ENCODE measurements at regions not wholly inside any gene's neighbourhood (a gene's known extent, or its start where the extent isn't known, plus 50 kb on each side); places are given as distances from the start of the nearest gene placed in this dataset.
A peak's percentile ranks its signal among the peaks of the same experiment; 100 is the strongest.

GRCh38 chr5:174818430-174818829 is 94.0 kb downstream of the MSX2 start:
- H3K4me3 Mint-ChIP-seq (ENCODE audit: unreplicated experiment): no peak overlapping the region
- TF ChIP-seq CTCF (IDR thresholded peaks at IDR 0.05; ENCODE audit: insufficient read depth in 1 of 2, low read depth in 1 of 2, low read length in 1 of 2, severe bottlenecking in 1 of 2, unreplicated experiment in 1 of 2): no peak
- no peaks in the 10 kb centered on the region for H3K4me1 Mint-ChIP-seq (ENCODE audit: low read depth, unreplicated experiment)
- H3K9me3 Mint-ChIP-seq (ENCODE audit: unreplicated experiment): peaks cover 33% of the 10 kb centered on the region
- ChIA-PET POLR2A (no interaction called here), CTCF (no interaction called here)
- Histone ChIP-seq H3K4me1 (no peaks in the 10 kb centered on the region), H3K36me3 (ENCODE audit: control insufficient read depth, insufficient read depth, low read length) (no peaks in the 10 kb centered on the region), H3K27me3 (replicated peaks; ENCODE audit: control insufficient read depth, insufficient read depth, low read length) (no peaks in the 10 kb centered on the region), H3K9me3 (no peaks in the 10 kb centered on the region), H3K4me3 (ENCODE audit: low read depth, low read length) (no peak overlapping the region)
- intact Hi-C loops (cut with micrococcal nuclease; ENCODE audit: unreplicated experiment): no loop called here
- no peaks in the 10 kb centered on the region for H3K36me3 Mint-ChIP-seq (ENCODE audit: insufficient read depth, unreplicated experiment)
- peaks cover 18% of the 10 kb centered on the region for H3K27me3 Mint-ChIP-seq (ENCODE audit: insufficient read depth, unreplicated experiment)
- no peak overlapping the region for H3K27ac Mint-ChIP-seq (ENCODE audit: unreplicated experiment)
- BruUV-seq (replicated peaks): no TSS peak
- no peak for DNase-seq

GRCh38 chr5:174817610-174818009 is 93.2 kb downstream of the MSX2 start:
- Mint-ChIP-seq H3K27ac (ENCODE audit: unreplicated experiment) (no peak overlapping the region), H3K27me3 (ENCODE audit: insufficient read depth, unreplicated experiment) (peaks cover 17% of the 10 kb centered on the region), H3K4me1 (ENCODE audit: low read depth, unreplicated experiment) (no peaks in the 10 kb centered on the region), H3K36me3 (ENCODE audit: insufficient read depth, unreplicated experiment) (no peaks in the 10 kb centered on the region), H3K9me3 (ENCODE audit: unreplicated experiment) (peaks cover 25% of the 10 kb centered on the region), H3K4me3 (ENCODE audit: unreplicated experiment) (no peak overlapping the region)
- no TSS peak for BruUV-seq (replicated peaks)
- intact Hi-C loops (cut with micrococcal nuclease; ENCODE audit: unreplicated experiment): no loop called here
- Histone ChIP-seq H3K4me1 (no peaks in the 10 kb centered on the region), H3K27me3 (replicated peaks; ENCODE audit: control insufficient read depth, insufficient read depth, low read length) (no peaks in the 10 kb centered on the region), H3K9me3 (no peaks in the 10 kb centered on the region), H3K4me3 (ENCODE audit: low read depth, low read length) (no peak overlapping the region), H3K36me3 (ENCODE audit: control insufficient read depth, insufficient read depth, low read length) (no peaks in the 10 kb centered on the region)
- DNase-seq: no peak
- ChIA-PET POLR2A (no interaction called here), CTCF (interaction anchor here (0.6 kb wide), 1 partner anchor 24 kb away, joined by 3 read pairs; no protein-coding TSS in a partner anchor)
- TF ChIP-seq CTCF (IDR thresholded peaks at IDR 0.05; ENCODE audit: insufficient read depth in 1 of 2, low read depth in 1 of 2, low read length in 1 of 2, severe bottlenecking in 1 of 2, unreplicated experiment in 1 of 2): no peak

- no peaks in the 10 kb centered on the region for H3K36me3 ChIP-seq (ENCODE audit: control insufficient read depth, insufficient read depth, low read length)
- H3K27me3 Mint-ChIP-seq (ENCODE audit: insufficient read depth, unreplicated experiment): peaks cover 13% of the 10 kb centered on the region
- no peak overlapping the region for H3K4me3 Mint-ChIP-seq (ENCODE audit: unreplicated experiment)
- TF ChIP-seq CTCF (IDR thresholded peaks at IDR 0.05; ENCODE audit: insufficient read depth in 1 of 2, low read depth in 1 of 2, low read length in 1 of 2, severe bottlenecking in 1 of 2, unreplicated experiment in 1 of 2): peak; percentile 29 to 43
- H3K9me3 Mint-ChIP-seq (ENCODE audit: unreplicated experiment): peaks cover 20% of the 10 kb centered on the region
- intact Hi-C loops (cut with micrococcal nuclease; ENCODE audit: unreplicated experiment): no loop called here
- no peak overlapping the region for H3K4me3 ChIP-seq (ENCODE audit: low read depth, low read length)
- no peaks in the 10 kb centered on the region for H3K36me3 Mint-ChIP-seq (ENCODE audit: insufficient read depth, unreplicated experiment)
- H3K4me1 Mint-ChIP-seq (ENCODE audit: low read depth, unreplicated experiment): no peaks in the 10 kb centered on the region
- H3K9me3 ChIP-seq: no peaks in the 10 kb centered on the region
- H3K27me3 ChIP-seq (replicated peaks; ENCODE audit: control insufficient read depth, insufficient read depth, low read length): no peaks in the 10 kb centered on the region
- H3K27ac Mint-ChIP-seq (ENCODE audit: unreplicated experiment): no peak overlapping the region
- ChIA-PET CTCF (no interaction called here), POLR2A (no interaction called here)
- H3K4me1 ChIP-seq: no peaks in the 10 kb centered on the region
- no TSS peak for BruUV-seq (replicated peaks)
- peak in 1 of 2 experiments; percentile 11 for DNase-seq
Observed at GRCh38 chr5:174816858-174817257, 92.5 kb downstream of the MSX2 start.
